ENCODE measurements at regions not wholly inside any gene's neighbourhood (a gene's known extent, or its start where the extent isn't known, plus 50 kb on each side); places are given as distances from the start of the nearest gene placed in this dataset.

GRCh38 chr4:4613126-4613465, 71.2 kb upstream of the STX18 start:
- DNase-seq (ENCODE audit: low read depth in 1 of 2, low spot score in 1 of 2) = no peak
- no peaks in the 10 kb centered on the region for H3K27me3 ChIP-seq
- H3K4me1 ChIP-seq (ENCODE audit: low read depth) = no peaks in the 10 kb centered on the region
- H3K36me3 ChIP-seq = no peaks in the 10 kb centered on the region
- no peak overlapping the region for H3K4me3 ChIP-seq
- H3K27ac ChIP-seq = no peak overlapping the region
- TF ChIP-seq CTCF (IDR thresholded peaks at IDR 0.05; ENCODE audit: low read depth, low read length) = no peak
- H3K9me3 ChIP-seq (ENCODE audit: low read depth) = no peaks in the 10 kb centered on the region

- H3K27ac ChIP-seq = no peak overlapping the region
- no peaks in the 10 kb centered on the region for H3K9me3 ChIP-seq (ENCODE audit: low read depth)
- TF ChIP-seq CTCF (IDR thresholded peaks at IDR 0.05; ENCODE audit: low read depth, low read length) = no peak
- no peak for DNase-seq (ENCODE audit: low read depth in 1 of 2, low spot score in 1 of 2)
- H3K4me1 ChIP-seq (ENCODE audit: low read depth) = no peaks in the 10 kb centered on the region
- H3K27me3 ChIP-seq = no peaks in the 10 kb centered on the region
- H3K4me3 ChIP-seq = no peak overlapping the region
- no peaks in the 10 kb centered on the region for H3K36me3 ChIP-seq
Measured at GRCh38 chr4:4610672-4611071, 68.8 kb upstream of the STX18 start.

- H3K4me1 ChIP-seq (ENCODE audit: low read depth) = no peaks in the 10 kb centered on the region
- no peak for DNase-seq (ENCODE audit: low read depth in 1 of 2, low spot score in 1 of 2)
- no peaks in the 10 kb centered on the region for H3K9me3 ChIP-seq (ENCODE audit: low read depth)
- no peak overlapping the region for H3K27ac ChIP-seq
- no peaks in the 10 kb centered on the region for H3K27me3 ChIP-seq
- no peaks in the 10 kb centered on the region for H3K36me3 ChIP-seq
- H3K4me3 ChIP-seq = no peak overlapping the region
- no peak for TF ChIP-seq CTCF (IDR thresholded peaks at IDR 0.05; ENCODE audit: low read depth, low read length)
Measured at GRCh38 chr4:4609622-4610334, 67.9 kb upstream of the STX18 start.

- Histone ChIP-seq H3K4me3 (no peak overlapping the region), H3K27ac (no peak overlapping the region), H3K4me1 (ENCODE audit: low read depth) (no peaks in the 10 kb centered on the region), H3K27me3 (no peaks in the 10 kb centered on the region), H3K36me3 (no peaks in the 10 kb centered on the region), H3K9me3 (ENCODE audit: low read depth) (no peaks in the 10 kb centered on the region)
- no peak for DNase-seq (ENCODE audit: low read depth in 1 of 2, low spot score in 1 of 2)
- no peak for TF ChIP-seq CTCF (IDR thresholded peaks at IDR 0.05; ENCODE audit: low read depth, low read length)
Measured at GRCh38 chr4:4608214-4608537, 66.3 kb upstream of the STX18 start.

- Histone ChIP-seq H3K4me3 (no peak overlapping the region), H3K9me3 (ENCODE audit: low read depth) (no peaks in the 10 kb centered on the region), H3K4me1 (ENCODE audit: low read depth) (no peaks in the 10 kb centered on the region), H3K27me3 (no peaks in the 10 kb centered on the region), H3K27ac (no peak overlapping the region), H3K36me3 (no peaks in the 10 kb centered on the region)
- no peak for DNase-seq (ENCODE audit: low read depth in 1 of 2, low spot score in 1 of 2)
- no peak for TF ChIP-seq CTCF (IDR thresholded peaks at IDR 0.05; ENCODE audit: low read depth, low read length)
Measured at GRCh38 chr4:4607336-4608213, 65.7 kb upstream of the STX18 start.
